SHP77 (cell line): ENCODE measurements at regions not wholly inside any gene's neighbourhood (a gene's known extent, or its start where the extent isn't known, plus 50 kb on each side); places are given as distances from the start of the nearest gene placed in this dataset.
A peak's percentile ranks its signal among the peaks of the same experiment; 100 is the strongest.

Experiments used
- DNase-seq, 2 experiments: peaks; one replicate each; lab custom pipeline; 2025; lab: John Stamatoyannopoulos, UW

DNA sequence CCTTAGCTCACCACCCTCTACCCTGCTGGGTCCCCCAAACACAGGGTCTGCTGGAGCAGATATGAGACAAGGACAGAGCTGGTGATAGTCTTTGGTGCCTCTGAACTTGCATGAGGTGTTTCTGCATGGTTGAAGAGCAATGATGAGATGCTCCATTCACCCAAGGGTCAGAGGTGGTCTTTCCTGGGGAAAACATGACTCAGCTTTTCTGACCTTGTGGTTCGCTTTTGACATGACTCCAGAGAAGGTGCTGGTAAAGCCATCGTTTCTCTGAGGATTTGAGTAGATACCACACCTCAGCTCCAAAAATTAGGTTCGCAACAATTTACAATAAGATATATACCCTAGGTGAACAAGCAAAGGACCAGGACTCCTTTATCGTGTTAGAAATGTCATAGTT lies 304.8 kb downstream of the DHX35 start:
- no peak for DNase-seq

DNA sequence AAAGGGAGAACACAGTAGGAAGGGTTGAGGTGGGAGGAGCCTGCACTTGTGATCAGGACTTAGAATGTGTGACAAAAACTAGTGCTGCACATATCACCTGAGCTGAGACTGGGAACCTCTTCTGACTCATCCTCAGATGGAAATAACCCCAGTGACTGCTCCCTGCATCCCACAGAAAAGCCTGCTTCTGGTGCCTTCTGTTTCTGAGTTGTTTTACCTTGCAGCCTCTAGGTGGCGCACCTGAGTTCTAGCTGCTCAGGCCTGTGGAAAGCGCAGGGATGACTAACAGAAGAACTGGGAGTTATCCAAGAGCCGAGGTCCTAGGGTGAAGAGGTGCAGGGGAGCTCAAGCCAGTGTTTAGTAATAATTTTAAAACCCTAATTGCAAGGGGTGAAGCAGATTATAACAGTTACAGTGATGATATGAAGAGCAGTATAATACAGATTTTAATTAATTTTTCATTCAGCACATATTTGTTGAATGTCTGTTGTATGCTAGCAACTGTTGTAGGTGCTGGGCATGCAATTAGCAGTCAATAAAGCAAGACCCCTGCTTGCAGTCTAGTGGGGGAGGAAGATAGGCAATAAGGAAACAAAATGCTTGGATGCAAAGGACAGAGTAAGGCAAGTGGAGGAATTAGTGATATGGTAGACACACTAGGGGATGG lies 302.5 kb downstream of the DHX35 start:
- peak; percentile 42 to 53 for DNase-seq

DNA sequence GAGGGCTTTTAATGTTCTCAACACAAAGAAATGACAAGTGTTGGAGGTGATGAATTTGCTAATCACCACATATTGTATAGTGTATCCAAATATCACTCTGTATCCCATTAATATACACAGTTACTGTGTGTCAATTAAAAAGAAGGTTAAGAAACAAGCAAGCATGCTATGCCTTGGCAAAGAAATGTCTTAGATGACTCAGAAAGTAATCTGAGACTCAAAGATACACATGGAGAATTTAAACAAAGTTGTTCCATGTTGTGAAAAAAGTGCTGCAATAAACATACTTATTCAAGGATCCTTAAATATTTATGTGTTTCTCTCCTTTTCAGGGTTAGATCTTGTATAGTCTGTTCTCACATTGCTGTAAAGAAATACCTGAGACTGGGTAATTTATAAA lies 300.9 kb downstream of the DHX35 start:
- DNase-seq = no peak

- no peak for DNase-seq
These were observed 297.7 kb downstream of the DHX35 start for GRCh38 chr20:39259808-39260207.

DNA sequence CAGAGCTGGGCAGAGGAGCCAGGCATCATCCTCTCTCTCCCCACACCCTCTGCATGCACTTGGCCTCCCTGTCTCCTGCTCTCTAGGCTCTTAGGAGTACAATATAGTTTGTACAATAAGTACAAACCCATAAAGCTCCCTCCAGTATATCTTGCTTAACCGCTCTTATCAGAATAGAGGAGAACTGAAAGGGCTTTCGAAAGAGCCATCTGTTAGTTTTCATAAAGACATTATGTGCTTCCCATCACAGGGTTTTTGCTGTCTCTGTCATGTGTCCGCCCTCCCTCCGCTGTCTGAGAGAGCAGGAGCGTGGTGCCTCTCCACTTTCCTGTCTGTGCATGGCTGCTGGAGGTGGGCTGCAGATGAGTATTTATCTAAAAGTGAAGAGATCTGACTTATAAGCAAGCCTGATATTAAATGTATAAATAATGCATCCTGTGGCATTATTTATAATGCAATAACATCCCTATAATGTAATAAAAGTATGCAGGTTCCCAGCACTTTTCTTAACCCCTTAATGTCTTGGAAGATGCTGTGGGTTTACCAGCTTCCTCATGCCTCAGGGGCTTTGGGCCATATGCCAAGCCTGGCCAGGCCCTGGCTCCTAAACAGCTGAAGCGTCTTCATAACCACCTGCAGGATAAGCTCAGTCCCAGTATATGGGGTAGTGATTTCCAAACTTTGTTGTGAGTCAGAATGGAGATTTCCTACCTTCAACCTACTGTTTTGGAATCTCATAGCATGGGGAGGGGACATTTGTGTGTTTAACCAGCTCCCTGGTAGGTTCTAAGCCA lies 297.1 kb downstream of the DHX35 start:
- no peak for DNase-seq

DNA sequence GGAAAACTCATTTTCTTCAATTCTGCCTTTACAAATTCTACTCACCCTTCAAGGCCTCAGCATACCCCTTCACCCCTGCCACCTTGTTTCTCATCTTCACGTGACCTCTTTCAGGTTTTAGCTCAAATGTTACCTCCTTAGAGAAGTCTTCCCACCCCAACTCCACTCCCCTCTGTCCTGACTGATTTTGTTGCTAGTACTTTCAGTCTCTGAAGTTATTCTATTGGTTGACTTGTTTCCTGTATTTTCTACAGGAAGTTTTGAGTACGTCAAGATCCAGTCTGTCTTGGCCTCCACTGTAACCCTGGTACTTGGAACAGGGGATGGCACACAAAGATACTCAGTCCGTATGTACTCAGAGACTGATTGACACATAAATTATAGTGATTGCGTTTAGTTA lies 296.1 kb downstream of the DHX35 start:
- no peak for DNase-seq

GRCh38 chr20:39253051-39253755 lies 291.1 kb downstream of the DHX35 start:
- DNase-seq = no peak

DNA sequence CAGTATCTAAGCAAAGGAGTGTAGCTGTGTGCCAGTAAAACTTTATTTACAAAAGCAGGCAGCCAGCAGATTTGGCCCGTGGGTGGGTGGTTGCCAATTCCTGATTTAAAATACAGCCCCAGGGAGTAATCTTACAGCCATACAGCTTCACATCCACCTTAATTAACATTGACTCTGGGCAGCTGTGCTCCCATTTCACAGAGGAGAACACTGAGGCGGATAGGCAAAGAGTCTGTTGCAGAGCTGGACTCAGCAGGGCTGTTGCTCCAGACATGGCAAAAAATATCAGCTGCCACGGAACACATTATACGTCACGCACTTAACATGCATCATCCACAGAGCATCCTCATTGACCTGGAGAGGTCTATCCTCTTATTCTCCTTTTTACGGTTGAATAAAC lies 289.9 kb downstream of the DHX35 start:
- peak in 1 of 2 experiments; percentile 14 for DNase-seq

GRCh38 chr20:39249798-39250197 lies 287.7 kb downstream of the DHX35 start:
- no peak for DNase-seq

DNA sequence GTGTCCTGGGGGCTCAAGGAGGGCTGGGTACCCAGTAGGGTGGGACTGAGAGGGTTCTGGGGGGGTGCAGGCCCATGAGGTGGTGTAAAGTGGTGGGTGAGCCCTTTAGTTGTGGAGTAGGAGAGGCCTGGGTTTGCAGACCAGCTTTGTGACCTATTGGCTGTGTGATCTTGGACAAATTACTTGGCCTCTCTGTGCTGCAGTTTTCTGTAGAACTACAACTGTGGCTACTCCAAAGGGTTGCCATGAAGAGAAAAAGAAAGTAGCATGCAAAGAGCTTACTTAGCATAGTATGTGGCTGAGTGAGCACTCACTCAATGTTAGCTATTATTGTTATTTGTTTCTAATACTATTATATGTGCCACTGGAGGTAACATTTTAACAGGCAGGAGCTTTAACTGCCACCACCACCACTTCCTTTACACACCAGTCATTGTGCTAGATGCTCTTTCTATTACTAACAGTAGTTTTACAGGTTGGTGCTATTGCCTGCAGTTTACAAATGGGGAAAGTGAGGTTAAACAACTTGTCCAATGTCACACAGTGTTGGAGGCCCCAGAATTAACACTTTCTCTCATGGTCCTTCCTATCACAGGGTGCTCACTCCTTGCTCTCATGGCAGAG lies 286.8 kb downstream of the DHX35 start:
- no peak for DNase-seq

DNA sequence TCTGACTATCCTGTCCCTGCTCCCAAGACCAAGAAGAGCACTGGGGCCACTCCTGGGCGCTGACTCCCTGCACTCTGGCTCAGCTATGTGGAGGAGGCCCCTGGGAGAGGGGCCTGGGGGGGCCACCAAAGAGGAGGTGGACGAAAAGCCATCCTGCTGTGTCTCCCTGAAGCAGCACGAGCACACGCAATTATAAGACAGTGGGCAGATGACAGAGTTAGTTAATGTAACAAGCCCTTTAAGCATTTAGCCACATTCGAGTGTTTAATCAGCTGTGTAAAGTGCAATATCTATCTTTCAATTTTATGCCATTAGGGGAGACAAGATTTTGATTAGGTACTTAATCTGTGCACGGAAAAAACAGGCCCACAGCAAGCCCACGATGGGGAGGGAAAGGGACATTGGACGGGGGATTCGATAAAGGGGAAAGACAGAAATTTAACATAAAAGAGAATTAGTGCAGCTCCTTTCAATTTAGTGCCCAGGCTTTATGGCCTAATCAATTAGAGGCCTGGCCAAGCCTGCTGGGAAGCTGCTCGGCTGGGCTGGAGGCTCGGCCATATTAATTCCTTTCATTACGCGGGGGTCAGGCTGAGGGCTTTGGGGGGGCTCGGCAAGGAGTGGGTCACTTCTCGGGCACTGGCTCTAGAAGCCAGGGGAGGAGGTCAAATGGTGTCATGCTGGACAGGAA lies 286.2 kb downstream of the DHX35 start:
- no peak for DNase-seq

GRCh38 chr20:39246436-39246835 lies 284.3 kb downstream of the DHX35 start:
- DNase-seq = no peak

- no peak for DNase-seq
These were observed 283.7 kb downstream of the DHX35 start for GRCh38 chr20:39245685-39246311.

DNA sequence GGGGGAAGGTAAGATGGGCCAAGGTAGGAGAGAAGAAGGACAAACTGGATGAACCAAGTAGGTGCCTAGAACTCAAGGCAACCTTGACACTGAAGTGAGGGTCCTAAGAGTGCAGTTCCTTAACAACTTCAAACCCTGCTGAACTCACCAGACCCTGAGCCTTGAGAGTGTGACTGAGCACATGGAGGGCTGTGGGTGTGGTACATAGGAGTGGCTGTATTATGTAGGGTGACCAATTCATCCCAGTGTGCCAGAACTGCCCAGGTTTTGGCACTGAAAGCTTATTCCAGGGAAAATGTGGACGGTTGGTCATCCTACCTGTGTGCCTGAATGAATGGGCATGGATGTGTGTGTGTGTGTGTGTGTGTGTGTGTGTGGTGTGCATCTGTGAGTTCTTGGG lies 281.8 kb downstream of the DHX35 start:
- DNase-seq = no peak

DNA sequence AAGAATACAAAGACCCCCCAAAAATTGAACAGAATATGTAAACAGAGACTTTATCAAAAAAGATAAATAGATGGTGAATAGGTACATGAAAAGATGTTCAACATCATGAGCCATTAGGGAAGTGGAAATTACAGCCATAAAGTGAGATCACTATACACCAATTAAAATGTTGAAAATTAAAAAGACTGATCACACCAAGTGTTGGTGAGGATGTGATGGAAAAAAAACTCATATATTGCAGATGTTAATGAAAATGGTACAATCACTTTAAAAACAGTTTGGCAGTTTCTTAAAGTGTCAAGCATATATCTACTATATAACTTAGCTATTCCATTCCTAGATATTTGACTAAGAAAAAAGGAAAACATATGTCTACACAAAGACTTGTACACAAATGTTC lies 280.5 kb downstream of the DHX35 start:
- DNase-seq = no peak

- no peak for DNase-seq
These were observed 272.5 kb downstream of the DHX35 start for GRCh38 chr20:39234520-39235095.

DNA sequence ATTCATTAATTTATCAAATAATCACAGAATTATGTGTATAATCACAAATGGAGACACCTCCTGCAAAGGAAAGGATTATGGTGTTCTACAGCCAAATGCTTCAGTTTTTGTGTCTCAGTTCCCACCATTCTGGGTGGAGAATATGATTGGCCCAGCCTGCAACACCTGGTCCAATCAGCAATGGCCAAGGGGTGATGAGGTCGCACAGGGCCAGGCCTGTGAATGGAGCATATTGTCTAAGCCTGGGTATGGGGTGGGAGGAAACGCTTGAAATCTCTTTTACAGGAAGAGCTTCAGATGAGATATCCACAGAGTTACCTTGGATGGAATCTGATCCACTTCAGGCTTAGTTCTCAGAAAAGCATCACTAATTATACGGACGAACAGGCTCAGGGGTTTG lies 271.6 kb downstream of the DHX35 start:
- DNase-seq = no peak

- no peak for DNase-seq
These were observed 265.3 kb downstream of the DHX35 start for GRCh38 chr20:39227416-39227815.

DNA sequence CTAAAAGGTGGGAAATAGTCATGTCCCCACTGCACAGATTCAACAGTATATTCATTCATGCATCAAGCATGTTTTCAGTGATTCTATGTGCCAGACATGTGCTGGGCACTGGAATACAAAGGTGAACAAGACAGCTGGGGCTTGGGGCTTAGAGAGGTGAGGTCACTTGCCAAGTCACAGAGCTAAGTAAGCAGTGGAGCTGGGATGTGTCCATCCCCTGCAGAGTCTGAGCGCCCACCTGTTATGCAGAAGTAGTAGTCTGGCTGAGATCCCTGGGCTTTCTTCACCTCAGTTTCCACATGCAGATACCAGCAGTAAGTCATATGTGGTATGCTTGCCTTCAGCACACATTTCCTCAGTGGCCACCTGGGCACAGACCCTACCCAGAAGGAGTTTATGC lies 263.8 kb downstream of the DHX35 start:
- no peak for DNase-seq

DNA sequence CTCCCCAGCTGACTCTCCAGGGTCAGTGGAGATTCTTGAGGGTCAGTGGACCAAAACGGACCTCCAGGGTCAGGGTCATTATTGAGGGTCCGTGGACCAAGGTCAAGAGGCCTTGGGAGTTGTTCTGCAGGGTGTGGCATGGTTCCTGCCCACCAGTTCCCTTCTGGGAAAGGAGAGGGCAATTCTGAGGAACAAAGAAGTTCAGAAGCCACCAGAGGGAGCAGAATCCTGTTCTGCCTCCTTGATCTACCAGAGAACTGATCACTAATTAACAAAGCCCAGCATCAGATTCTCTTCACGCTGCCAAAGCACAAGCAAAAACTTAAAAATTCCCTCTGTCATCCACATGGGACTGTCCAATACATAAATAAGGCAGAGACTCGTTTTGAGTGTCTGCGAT lies 263.4 kb downstream of the DHX35 start:
- no peak for DNase-seq

DNA sequence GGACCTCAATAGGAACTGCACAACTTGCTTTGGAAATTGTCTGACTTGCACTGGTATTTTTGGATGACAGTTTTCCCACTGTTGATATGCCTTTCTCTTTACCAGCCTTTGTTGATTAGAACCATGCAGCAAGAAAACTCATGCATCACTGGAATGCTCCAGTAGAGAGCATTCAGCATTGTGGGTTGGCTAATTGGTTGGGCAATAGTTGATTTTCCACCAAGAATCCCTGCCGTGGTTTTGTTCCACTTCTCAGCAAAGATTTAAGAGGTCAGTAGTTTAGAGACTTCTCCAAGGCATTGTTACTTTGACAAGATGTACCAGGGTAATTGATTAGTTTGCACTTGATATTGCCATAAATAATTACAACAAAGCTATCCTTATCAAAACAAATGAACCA lies 260.0 kb downstream of the DHX35 start:
- DNase-seq = no peak
